CD4-positive, alpha-beta memory T cell (primary cell): ENCODE measurements at regions not wholly inside any gene's neighbourhood (a gene's known extent, or its start where the extent isn't known, plus 50 kb on each side); places are given as distances from the start of the nearest gene placed in this dataset.

Source experiments
- CTCF ChIA-PET: fragments of 350-600 bp; sonication (Branson Sonifier 250); formaldehyde crosslinking; loops from one replicate; lab custom pipeline; 2021; ENCODE audit warnings: inconsistent platforms; ENCODE audit not compliant: partially characterized antibody; lab: Charles Lee
- POLR2A ChIA-PET: fragments of 350-600 bp; sonication (Branson Sonifier 250); formaldehyde crosslinking; loops from one replicate; lab custom pipeline; 2021; ENCODE audit not compliant: partially characterized antibody; lab: Charles Lee
- DNase-seq, 5 donors: peaks; one replicate each; pipeline versions ENCODE4 v3.0.0 to v3.0.0-alpha.2; 2020 to 2022; ENCODE audit warnings: mixed read lengths in 1 of 5
- H3K27ac ChIP-seq: one replicate; pipeline ENCODE4 v1.7.0; 2013; ENCODE audit warnings: low read depth, low read length
- H3K27me3 ChIP-seq: 2 replicates; pipeline ENCODE4 v1.7.0; 2013; ENCODE audit warnings: mild to moderate bottlenecking, low read length, moderate library complexity; ENCODE audit not compliant: insufficient read depth
- H3K36me3 ChIP-seq: 2 replicates; pipeline ENCODE4 v1.7.0; 2013; ENCODE audit warnings: mild to moderate bottlenecking, low read length, moderate library complexity; ENCODE audit not compliant: insufficient read depth
- H3K4me1 ChIP-seq: 2 replicates; pipeline ENCODE4 v1.7.0; 2013; ENCODE audit warnings: mild to moderate bottlenecking, low read length, moderate library complexity; ENCODE audit not compliant: insufficient read depth
- H3K4me3 ChIP-seq, 2 donors: one replicate each; pipeline ENCODE4 v1.7.0; 2013; ENCODE audit warnings: low read length in 2 of 2, mild to moderate bottlenecking in 1 of 2
- H3K9me3 ChIP-seq, 2 donors: one replicate each; pipeline ENCODE4 v1.7.0; 2013; ENCODE audit warnings: low read length in 2 of 2, control low read depth in 1 of 2; ENCODE audit not compliant: control insufficient read depth in 1 of 2
- H3K27ac Mint-ChIP-seq, 7 donors: one replicate each; pipeline ENCODE4 v1.8.0; 2020 to 2021; ENCODE audit warnings: mixed read lengths in 7 of 7, mild to moderate bottlenecking in 6 of 7, inconsistent platforms in 3 of 7, moderate library complexity in 3 of 7
- H3K27me3 Mint-ChIP-seq, 2 donors: one replicate each; pipeline ENCODE4 v1.8.0; 2020 to 2021; ENCODE audit warnings: mixed read lengths in 2 of 2
- H3K36me3 Mint-ChIP-seq, 2 donors: one replicate each; pipeline ENCODE4 v1.8.0; 2020 to 2021; ENCODE audit warnings: mixed read lengths in 2 of 2, inconsistent platforms in 1 of 2, mild to moderate bottlenecking in 1 of 2
- H3K4me1 Mint-ChIP-seq, 4 donors: one replicate each; pipeline ENCODE4 v1.8.0; 2020 to 2021; ENCODE audit warnings: mixed read lengths in 4 of 4, mild to moderate bottlenecking in 1 of 4
- H3K4me3 Mint-ChIP-seq, 8 donors: one replicate each; pipeline ENCODE4 v1.8.0; 2020 to 2021; ENCODE audit warnings: mixed read lengths in 8 of 8, mild to moderate bottlenecking in 7 of 8, moderate library complexity in 6 of 8, inconsistent platforms in 3 of 8
- H3K9me3 Mint-ChIP-seq, 8 donors: one replicate each; pipeline ENCODE4 v1.8.0; 2020 to 2021; ENCODE audit warnings: mixed read lengths in 8 of 8, mild to moderate bottlenecking in 5 of 8, inconsistent platforms in 3 of 8, moderate library complexity in 1 of 8
- intact Hi-C: fragments of 100-400 bp; cut with micrococcal nuclease; formaldehyde crosslinking; loops from one replicate; pipeline ENCODE4 v1.15.1; 2023

DNA sequence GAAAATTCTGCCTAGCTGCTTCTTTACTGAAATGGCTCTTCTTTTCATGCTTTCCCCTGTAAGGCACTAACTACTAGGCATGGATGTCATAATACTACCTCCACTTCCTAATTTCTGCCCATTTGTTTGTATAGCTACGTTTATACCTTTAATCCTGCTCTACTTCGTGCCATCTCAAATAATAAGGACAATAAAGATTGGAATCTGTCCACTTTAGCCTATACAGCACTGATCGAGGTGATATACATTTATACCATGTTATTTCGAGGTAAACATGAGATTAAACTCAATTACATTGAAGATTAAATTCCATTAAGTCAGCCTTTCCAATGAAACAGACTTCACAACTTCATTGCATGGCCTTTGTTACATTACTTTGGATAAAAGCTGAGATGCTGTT is 390.6 kb upstream of the MARCKS start:
- CTCF ChIA-PET = no interaction called here
- H3K9me3 Mint-ChIP-seq = peaks cover 0 to 6% (median 2%) of the 10 kb centered on the region in 8 donors
- no peak overlapping the region for H3K27ac ChIP-seq

DNA sequence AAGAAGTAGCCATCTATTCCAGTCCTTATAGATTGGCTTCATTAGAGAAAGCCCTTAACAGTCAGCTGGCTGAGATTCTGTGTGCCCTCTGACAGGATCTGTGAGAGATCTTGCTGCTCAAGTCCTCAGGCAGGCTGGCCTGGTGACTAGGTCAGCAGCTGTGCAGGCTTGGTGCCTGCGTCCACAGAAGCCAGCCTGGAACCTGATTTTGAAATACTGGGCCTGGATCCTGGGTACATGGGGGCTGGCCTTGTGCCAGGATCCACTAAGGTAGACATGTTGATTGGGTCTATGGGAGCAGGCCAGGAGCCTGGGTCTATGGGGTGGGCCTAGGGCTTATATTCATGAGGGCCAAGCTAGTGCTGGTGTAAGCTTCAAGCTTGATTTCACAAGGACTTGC is 381.8 kb upstream of the MARCKS start:
- no peak overlapping the region for H3K4me3 Mint-ChIP-seq
- intact Hi-C loops = no loop called here
- H3K27ac Mint-ChIP-seq = no peak overlapping the region
- DNase-seq = no peak
- no peaks in the 10 kb centered on the region for H3K9me3 ChIP-seq
- POLR2A ChIA-PET = no interaction called here
- H3K27me3 Mint-ChIP-seq = no peaks in the 10 kb centered on the region
- no peaks in the 10 kb centered on the region for H3K4me1 ChIP-seq
- H3K27ac ChIP-seq = no peak overlapping the region
- CTCF ChIA-PET = no interaction called here
- no peaks in the 10 kb centered on the region for H3K27me3 ChIP-seq
- H3K36me3 ChIP-seq = no peaks in the 10 kb centered on the region
- H3K36me3 Mint-ChIP-seq = no peaks in the 10 kb centered on the region
- H3K4me3 ChIP-seq = no peak overlapping the region
- H3K4me1 Mint-ChIP-seq = no peaks in the 10 kb centered on the region
- H3K9me3 Mint-ChIP-seq = peaks cover 2 to 10% (median 5%) of the 10 kb centered on the region in 8 donors

More for the DNA sequence above, 390.6 kb upstream of the MARCKS start:
- no peak for DNase-seq
- no peak overlapping the region for H3K4me3 Mint-ChIP-seq
- H3K27me3 Mint-ChIP-seq = no peaks in the 10 kb centered on the region
- H3K27ac Mint-ChIP-seq = no peak overlapping the region
- H3K36me3 Mint-ChIP-seq = no peaks in the 10 kb centered on the region
- no peaks in the 10 kb centered on the region for H3K4me1 Mint-ChIP-seq
- Histone ChIP-seq H3K36me3 (no peaks in the 10 kb centered on the region), H3K4me3 (no peak overlapping the region), H3K9me3 (no peaks in the 10 kb centered on the region), H3K4me1 (no peaks in the 10 kb centered on the region), H3K27me3 (no peaks in the 10 kb centered on the region)
- intact Hi-C loops = no loop called here
- POLR2A ChIA-PET = no interaction called here

DNA sequence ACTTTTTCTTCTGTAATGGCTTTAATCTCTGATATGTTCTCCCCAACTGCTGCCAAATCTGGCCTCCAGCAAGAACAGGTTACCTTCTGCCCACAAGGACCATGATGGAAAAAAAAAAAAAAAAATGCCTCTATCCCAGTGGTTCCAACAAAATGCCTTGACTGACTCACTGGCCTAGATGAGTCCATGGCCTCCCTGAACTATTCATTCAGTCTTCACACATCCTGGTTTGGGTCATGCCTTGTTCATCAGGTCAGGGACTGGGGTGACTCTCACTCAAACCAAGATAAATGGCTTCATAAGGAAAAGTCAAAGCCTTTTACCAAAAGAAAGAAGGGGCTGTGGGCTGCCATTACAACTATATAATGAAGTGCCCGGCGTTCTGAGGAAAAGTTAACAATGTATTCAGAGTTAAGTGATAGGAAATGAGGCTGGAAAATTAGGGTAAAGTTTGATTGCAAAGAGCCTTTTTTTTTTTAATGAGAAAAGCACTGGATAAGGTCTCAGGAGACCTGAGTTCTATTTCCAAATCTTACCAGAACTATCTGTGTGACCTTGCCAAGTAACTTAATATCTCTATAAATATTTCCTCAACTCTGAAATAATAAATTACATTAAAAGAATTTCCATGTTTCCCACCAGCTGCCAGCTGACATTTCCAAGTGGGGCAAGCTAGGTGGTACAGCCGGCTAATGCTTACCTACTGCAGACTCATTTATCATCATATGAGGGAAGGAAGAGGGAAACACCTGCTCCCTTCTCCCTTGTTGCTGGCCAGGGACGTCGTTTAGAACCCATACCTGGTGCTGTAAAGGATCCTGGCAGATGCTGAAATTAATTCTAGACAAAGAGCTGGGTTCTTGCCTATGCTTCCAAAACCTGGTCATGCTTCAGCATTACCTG is 380.0 kb upstream of the MARCKS start:
- Mint-ChIP-seq H3K4me1 (no peaks in the 10 kb centered on the region), H3K4me3 (no peak overlapping the region), H3K9me3 (peaks cover 1 to 10% (median 3%) of the 10 kb centered on the region in 8 donors), H3K27me3 (no peaks in the 10 kb centered on the region), H3K27ac (no peak overlapping the region), H3K36me3 (no peaks in the 10 kb centered on the region)
- DNase-seq = no peak
- no peaks in the 10 kb centered on the region for H3K9me3 ChIP-seq
- H3K27ac ChIP-seq = no peak overlapping the region
- no peaks in the 10 kb centered on the region for H3K4me1 ChIP-seq
- ChIA-PET CTCF (no interaction called here), POLR2A (no interaction called here)
- intact Hi-C loops = no loop called here
- H3K36me3 ChIP-seq = no peaks in the 10 kb centered on the region
- no peaks in the 10 kb centered on the region for H3K27me3 ChIP-seq
- H3K4me3 ChIP-seq = no peak overlapping the region

DNA sequence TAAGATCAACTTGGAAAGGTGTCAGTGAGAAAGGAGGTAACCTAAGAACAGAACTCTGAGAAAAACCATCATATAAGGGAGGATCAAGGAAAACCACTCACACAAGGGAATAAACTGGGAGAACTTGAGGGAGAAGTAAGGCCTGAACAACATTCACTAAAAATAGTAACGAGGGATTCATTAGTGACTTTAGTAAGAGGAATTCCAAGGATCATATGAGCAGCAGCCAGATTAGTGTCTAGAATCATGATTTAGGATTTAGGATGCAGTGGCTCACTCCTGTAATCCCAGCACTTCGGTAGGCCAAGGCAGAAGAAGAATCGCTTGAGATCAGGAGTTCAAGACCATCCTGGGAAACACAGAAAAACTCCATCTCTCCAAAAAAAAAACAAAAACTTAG is 376.5 kb upstream of the MARCKS start:
- DNase-seq = no peak
- Mint-ChIP-seq H3K4me1 (no peaks in the 10 kb centered on the region), H3K9me3 (peaks cover 0 to 1% (median 0%) of the 10 kb centered on the region in 8 donors), H3K27me3 (no peaks in the 10 kb centered on the region), H3K4me3 (no peak overlapping the region), H3K36me3 (no peaks in the 10 kb centered on the region), H3K27ac (no peak overlapping the region)
- Histone ChIP-seq H3K27me3 (no peaks in the 10 kb centered on the region), H3K4me3 (no peak overlapping the region), H3K36me3 (no peaks in the 10 kb centered on the region), H3K4me1 (no peaks in the 10 kb centered on the region), H3K9me3 (no peaks in the 10 kb centered on the region), H3K27ac (no peak overlapping the region)
- POLR2A ChIA-PET = no interaction called here
- CTCF ChIA-PET = no interaction called here
- intact Hi-C loops = no loop called here

DNA sequence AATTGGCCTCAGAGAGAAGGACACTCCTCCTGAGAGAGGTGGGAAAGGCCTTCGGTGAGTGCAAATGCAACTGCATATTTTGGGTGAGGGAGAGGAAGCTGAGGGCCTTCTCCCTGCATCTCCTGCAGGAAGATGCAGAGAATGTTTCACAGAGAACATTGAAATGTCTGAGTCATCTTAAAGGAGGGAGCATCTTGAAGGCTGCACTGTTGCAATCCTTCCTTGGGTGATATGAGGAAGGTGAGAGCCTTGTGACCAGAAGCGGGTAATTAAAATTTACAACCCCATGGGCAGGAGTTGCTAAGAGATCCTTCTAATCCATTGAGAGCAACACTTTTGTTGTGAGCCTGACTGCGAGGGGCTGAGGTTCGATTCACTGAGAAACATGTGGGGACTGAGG is 375.7 kb upstream of the MARCKS start:
- H3K36me3 Mint-ChIP-seq = no peaks in the 10 kb centered on the region
- intact Hi-C loops = no loop called here
- CTCF ChIA-PET = no interaction called here

DNA sequence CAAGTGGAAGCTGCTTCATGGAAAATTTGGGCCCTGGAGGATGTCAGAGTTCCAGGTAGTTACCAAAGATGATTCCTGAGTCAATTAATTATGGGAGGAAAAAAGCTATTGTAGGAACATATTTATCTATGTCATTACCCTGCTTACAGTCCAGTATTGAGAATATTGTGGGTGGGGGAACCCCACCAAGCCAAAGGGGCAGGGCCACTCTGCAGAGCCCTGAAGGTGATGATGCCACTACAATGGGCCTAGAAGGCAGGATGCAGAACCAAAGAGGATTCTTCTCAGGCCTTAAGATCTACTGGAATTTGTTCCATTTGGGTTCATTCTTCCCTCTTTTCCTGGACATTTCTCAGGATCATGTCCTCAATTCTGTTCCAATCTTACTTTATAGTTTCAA is 375.2 kb upstream of the MARCKS start:
- Histone ChIP-seq H3K27me3 (no peaks in the 10 kb centered on the region), H3K4me3 (no peak overlapping the region), H3K9me3 (no peaks in the 10 kb centered on the region), H3K27ac (no peak overlapping the region), H3K36me3 (no peaks in the 10 kb centered on the region), H3K4me1 (no peaks in the 10 kb centered on the region)
- ChIA-PET CTCF (no interaction called here), POLR2A (no interaction called here)
- no peak for DNase-seq
- H3K27ac Mint-ChIP-seq = no peak overlapping the region
- intact Hi-C loops = no loop called here
- H3K4me3 Mint-ChIP-seq = no peak overlapping the region
- H3K4me1 Mint-ChIP-seq = no peaks in the 10 kb centered on the region
- H3K36me3 Mint-ChIP-seq = no peaks in the 10 kb centered on the region
- no peaks in the 10 kb centered on the region for H3K27me3 Mint-ChIP-seq
- H3K9me3 Mint-ChIP-seq = no peaks in the 10 kb centered on the region

More for the DNA sequence above, 375.7 kb upstream of the MARCKS start:
- no peaks in the 10 kb centered on the region for H3K9me3 ChIP-seq
- H3K4me1 Mint-ChIP-seq = no peaks in the 10 kb centered on the region
- no peaks in the 10 kb centered on the region for H3K36me3 ChIP-seq
- no peak overlapping the region for H3K27ac Mint-ChIP-seq
- H3K27me3 Mint-ChIP-seq = no peaks in the 10 kb centered on the region
- H3K27me3 ChIP-seq = no peaks in the 10 kb centered on the region
- DNase-seq = no peak
- H3K4me3 Mint-ChIP-seq = no peak overlapping the region
- H3K4me3 ChIP-seq = no peak overlapping the region
- no peak overlapping the region for H3K27ac ChIP-seq
- no peaks in the 10 kb centered on the region for H3K9me3 Mint-ChIP-seq
- POLR2A ChIA-PET = no interaction called here
- H3K4me1 ChIP-seq = no peaks in the 10 kb centered on the region

DNA sequence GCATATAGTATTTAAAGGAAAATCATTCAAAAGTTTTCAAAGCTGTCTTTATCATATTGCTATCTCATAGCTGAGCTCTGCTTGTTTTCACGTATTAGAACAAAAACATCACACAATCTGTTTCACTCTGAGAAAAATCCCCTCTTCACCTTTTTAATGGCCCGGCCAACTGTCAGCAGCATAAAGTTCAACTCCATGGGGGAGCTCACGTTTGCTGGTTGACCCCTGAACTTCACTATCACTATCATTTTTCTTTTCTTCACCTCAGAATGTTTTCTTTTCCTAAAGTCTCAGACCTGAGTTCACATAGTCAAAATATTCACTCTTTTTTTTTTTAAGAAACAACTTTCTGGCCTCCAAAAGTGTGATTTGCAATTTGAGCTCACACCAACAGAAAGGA is 374.4 kb upstream of the MARCKS start:
- H3K36me3 ChIP-seq = no peaks in the 10 kb centered on the region
- no peaks in the 10 kb centered on the region for H3K4me1 ChIP-seq
- H3K4me3 ChIP-seq = no peak overlapping the region
- Mint-ChIP-seq H3K27me3 (no peaks in the 10 kb centered on the region), H3K9me3 (no peaks in the 10 kb centered on the region), H3K27ac (no peak overlapping the region), H3K36me3 (no peaks in the 10 kb centered on the region), H3K4me3 (no peak overlapping the region), H3K4me1 (no peaks in the 10 kb centered on the region)
- CTCF ChIA-PET = no interaction called here
- H3K27ac ChIP-seq = no peak overlapping the region
- intact Hi-C loops = no loop called here
- POLR2A ChIA-PET = no interaction called here
- DNase-seq = no peak
- H3K27me3 ChIP-seq = no peaks in the 10 kb centered on the region
- no peaks in the 10 kb centered on the region for H3K9me3 ChIP-seq
